Calu3 (cell line): ENCODE measurements at regions not wholly inside any gene's neighbourhood (a gene's known extent, or its start where the extent isn't known, plus 50 kb on each side); places are given as distances from the start of the nearest gene placed in this dataset.

ENCODE experiments used
- BruUV-seq: library from RNA; stranded (reverse); fragments of 400-500 nt; replicated peaks from 2 replicates; lab custom pipeline; 2021; lab: Mats Ljungman, UMichigan
- CTCF ChIA-PET: fragments of 300-600 bp; sonication (Branson Sonifier 250); formaldehyde crosslinking; loops from one replicate; lab custom pipeline; 2022; ENCODE audit warnings: antibody characterized with exemption; lab: Charles Lee
- DNase-seq: peaks from one replicate; pipeline ENCODE4 v3.0.0; 2022
- H3K27ac Mint-ChIP-seq: one replicate; pipeline ENCODE4 v1.8.0; 2022; ENCODE audit warnings: mixed read lengths; ENCODE audit not compliant: unreplicated experiment
- H3K27me3 Mint-ChIP-seq: one replicate; pipeline ENCODE4 v1.8.0; 2022; ENCODE audit warnings: mixed read lengths; ENCODE audit not compliant: unreplicated experiment
- H3K36me3 Mint-ChIP-seq: one replicate; pipeline ENCODE4 v1.8.0; 2022; ENCODE audit warnings: mild to moderate bottlenecking, moderate library complexity, mixed read lengths; ENCODE audit not compliant: insufficient read depth, unreplicated experiment
- H3K4me1 Mint-ChIP-seq: one replicate; pipeline ENCODE4 v1.8.0; 2022; ENCODE audit warnings: mild to moderate bottlenecking, low read depth, mixed read lengths; ENCODE audit not compliant: unreplicated experiment
- H3K4me3 Mint-ChIP-seq: one replicate; pipeline ENCODE4 v1.8.0; 2022; ENCODE audit warnings: mild to moderate bottlenecking, low read depth, moderate library complexity, mixed read lengths; ENCODE audit not compliant: unreplicated experiment
- H3K9me3 Mint-ChIP-seq: one replicate; pipeline ENCODE4 v1.8.0; 2022; ENCODE audit warnings: low read depth, mixed read lengths; ENCODE audit not compliant: unreplicated experiment
- intact Hi-C: fragments of 100-400 bp; cut with micrococcal nuclease; formaldehyde crosslinking; loops from one replicate; pipeline ENCODE4 v1.10.0; 2022; ENCODE audit not compliant: unreplicated experiment
- TF ChIP-seq, protein P1 (sequence below): fragments of 200-600 bp; IDR thresholded peaks from one replicate; pipeline ENCODE4 v1.8.0; 2022; ENCODE audit warnings: antibody characterized with exemption; ENCODE audit not compliant: unreplicated experiment

DNA sequence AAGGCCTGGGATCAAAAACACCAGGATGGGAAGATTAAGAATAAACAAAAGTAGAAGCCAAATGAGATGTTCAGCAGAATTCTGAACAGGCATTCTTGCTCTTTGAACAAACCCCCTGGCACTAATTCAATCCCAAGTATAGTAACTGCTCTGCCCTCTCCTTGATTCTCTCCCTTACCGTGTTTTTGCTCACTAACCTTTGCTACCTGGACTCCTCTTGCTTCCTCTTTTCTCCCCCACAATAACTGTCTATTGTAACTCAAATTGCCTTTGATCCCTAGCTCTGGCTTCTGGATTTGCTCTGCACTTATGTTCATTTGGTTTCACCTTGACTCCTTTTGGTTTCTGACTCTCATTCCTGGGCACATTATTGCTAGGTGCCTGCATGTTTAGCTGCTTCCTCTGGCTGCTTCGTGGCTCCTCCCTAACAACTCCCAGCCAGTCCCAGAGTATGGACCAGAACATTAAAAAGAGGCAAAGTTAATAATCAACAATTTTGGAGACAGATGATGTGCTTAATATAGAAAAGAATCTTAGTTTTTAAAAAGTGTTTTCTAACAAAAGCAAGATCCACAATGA lies 65.4 kb upstream of the PHIP start:
- Mint-ChIP-seq H3K9me3 (no peaks in the 10 kb centered on the region), H3K4me3 (no peak overlapping the region), H3K27me3 (no peaks in the 10 kb centered on the region), H3K4me1 (peaks cover 8% of the 10 kb centered on the region), H3K36me3 (no peaks in the 10 kb centered on the region), H3K27ac (no peak overlapping the region)
- intact Hi-C loops, result no loop called here
- CTCF ChIA-PET, result interaction anchor here (0.5 kb wide), 1 partner anchor 29 kb away, joined by 3 read pairs; no protein-coding TSS in a partner anchor
- TF ChIP-seq, protein P1, sequence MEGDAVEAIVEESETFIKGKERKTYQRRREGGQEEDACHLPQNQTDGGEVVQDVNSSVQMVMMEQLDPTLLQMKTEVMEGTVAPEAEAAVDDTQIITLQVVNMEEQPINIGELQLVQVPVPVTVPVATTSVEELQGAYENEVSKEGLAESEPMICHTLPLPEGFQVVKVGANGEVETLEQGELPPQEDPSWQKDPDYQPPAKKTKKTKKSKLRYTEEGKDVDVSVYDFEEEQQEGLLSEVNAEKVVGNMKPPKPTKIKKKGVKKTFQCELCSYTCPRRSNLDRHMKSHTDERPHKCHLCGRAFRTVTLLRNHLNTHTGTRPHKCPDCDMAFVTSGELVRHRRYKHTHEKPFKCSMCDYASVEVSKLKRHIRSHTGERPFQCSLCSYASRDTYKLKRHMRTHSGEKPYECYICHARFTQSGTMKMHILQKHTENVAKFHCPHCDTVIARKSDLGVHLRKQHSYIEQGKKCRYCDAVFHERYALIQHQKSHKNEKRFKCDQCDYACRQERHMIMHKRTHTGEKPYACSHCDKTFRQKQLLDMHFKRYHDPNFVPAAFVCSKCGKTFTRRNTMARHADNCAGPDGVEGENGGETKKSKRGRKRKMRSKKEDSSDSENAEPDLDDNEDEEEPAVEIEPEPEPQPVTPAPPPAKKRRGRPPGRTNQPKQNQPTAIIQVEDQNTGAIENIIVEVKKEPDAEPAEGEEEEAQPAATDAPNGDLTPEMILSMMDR, result no peak
- BruUV-seq, result no TSS peak
- no peak for DNase-seq

DNA sequence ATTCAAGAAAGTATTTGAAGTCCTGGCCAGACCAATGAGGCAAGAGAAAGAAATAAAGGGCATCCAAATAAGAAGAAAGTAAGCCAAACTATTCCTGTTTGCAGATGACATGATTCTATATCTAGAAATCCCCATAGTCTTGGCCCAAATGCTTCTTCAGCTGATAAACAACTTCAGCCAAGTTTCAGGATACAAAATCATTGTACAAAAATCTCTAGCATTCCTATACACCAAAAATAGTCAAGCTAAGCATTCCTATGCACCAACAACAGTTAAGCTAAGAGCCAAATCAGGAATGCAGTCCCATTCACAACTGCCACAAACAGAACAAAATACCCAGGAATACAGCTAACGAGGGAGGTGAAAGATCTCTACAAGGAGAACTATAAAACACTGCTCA lies 60.1 kb upstream of the PHIP start:
- CTCF ChIA-PET, result no interaction called here
- no peak for DNase-seq
- H3K9me3 Mint-ChIP-seq, result peaks cover 8% of the 10 kb centered on the region
- intact Hi-C loops, result no loop called here
- H3K4me3 Mint-ChIP-seq, result no peak overlapping the region
- no peaks in the 10 kb centered on the region for H3K27me3 Mint-ChIP-seq
- no TSS peak for BruUV-seq
- H3K27ac Mint-ChIP-seq, result no peak overlapping the region
- TF ChIP-seq, protein P1, result no peak
- peaks cover 1% of the 10 kb centered on the region for H3K4me1 Mint-ChIP-seq
- H3K36me3 Mint-ChIP-seq, result no peaks in the 10 kb centered on the region

DNA sequence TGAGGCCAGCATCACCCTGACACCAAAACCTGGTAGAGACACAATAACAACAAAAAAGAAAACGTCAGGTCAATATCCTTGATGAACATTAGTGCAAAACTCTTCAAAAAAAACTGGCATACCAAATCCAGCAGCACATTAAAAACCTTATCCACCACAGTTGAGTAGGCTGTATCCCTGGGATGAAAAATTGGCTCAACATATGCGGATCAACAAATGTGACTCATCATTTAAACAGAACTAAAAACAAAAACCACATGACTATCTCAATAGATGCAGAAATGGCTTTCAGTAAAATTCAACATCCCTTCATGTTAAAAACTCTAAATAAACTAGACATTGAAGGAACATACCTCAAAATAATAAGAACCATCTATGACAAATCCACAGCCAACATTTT lies 59.6 kb upstream of the PHIP start:
- Mint-ChIP-seq H3K27ac (no peak overlapping the region), H3K27me3 (no peaks in the 10 kb centered on the region), H3K4me3 (no peak overlapping the region), H3K9me3 (peaks cover 8% of the 10 kb centered on the region), H3K36me3 (no peaks in the 10 kb centered on the region), H3K4me1 (no peaks in the 10 kb centered on the region)
- intact Hi-C loops, result no loop called here
- BruUV-seq, result no TSS peak
- CTCF ChIA-PET, result no interaction called here
- DNase-seq, result no peak
- TF ChIP-seq, protein P1, result no peak

DNA sequence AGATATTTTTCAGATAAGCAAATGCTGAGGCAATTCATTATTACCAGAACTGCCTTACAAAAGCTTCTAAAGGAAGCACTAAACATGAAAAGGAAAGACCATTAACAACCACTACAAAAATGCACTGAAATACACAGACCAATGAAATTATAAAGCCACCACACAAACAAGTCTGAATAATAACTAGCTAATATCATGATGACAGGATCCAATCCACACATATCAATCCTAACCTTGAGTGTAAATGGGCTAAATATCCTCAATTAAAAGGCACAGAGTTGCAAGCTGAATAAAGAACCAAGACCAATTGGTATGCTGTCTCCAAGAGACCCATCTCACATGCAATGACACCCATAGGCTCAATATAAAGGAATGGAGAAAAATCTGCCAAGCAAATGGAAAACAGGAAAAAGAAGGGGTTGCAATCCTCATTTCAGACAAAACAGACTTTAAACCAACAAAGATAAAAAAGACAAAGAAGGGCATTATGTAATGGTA lies 58.0 kb upstream of the PHIP start:
- H3K4me3 Mint-ChIP-seq, result no peak overlapping the region
- no peak for DNase-seq
- BruUV-seq, result no TSS peak
- intact Hi-C loops, result no loop called here
- TF ChIP-seq, protein P1, result no peak
- H3K27ac Mint-ChIP-seq, result no peak overlapping the region
- no peaks in the 10 kb centered on the region for H3K27me3 Mint-ChIP-seq
- H3K9me3 Mint-ChIP-seq, result peaks cover 8% of the 10 kb centered on the region
- no peaks in the 10 kb centered on the region for H3K4me1 Mint-ChIP-seq
- no peaks in the 10 kb centered on the region for H3K36me3 Mint-ChIP-seq
- CTCF ChIA-PET, result no interaction called here
